ENCODE measurements at regions not wholly inside any gene's neighbourhood (a gene's known extent, or its start where the extent isn't known, plus 50 kb on each side); places are given as distances from the start of the nearest gene placed in this dataset.

GRCh38 chr1:69433073-69433472 lies 134.6 kb upstream of the LRRC7 start:
- TF ChIP-seq EZH2 (IDR thresholded peaks at IDR 0.05; ENCODE audit: borderline replicate concordance, insufficient read depth, low read length, poor library complexity, severe bottlenecking) = no peak
- TF ChIP-seq, protein P1, sequence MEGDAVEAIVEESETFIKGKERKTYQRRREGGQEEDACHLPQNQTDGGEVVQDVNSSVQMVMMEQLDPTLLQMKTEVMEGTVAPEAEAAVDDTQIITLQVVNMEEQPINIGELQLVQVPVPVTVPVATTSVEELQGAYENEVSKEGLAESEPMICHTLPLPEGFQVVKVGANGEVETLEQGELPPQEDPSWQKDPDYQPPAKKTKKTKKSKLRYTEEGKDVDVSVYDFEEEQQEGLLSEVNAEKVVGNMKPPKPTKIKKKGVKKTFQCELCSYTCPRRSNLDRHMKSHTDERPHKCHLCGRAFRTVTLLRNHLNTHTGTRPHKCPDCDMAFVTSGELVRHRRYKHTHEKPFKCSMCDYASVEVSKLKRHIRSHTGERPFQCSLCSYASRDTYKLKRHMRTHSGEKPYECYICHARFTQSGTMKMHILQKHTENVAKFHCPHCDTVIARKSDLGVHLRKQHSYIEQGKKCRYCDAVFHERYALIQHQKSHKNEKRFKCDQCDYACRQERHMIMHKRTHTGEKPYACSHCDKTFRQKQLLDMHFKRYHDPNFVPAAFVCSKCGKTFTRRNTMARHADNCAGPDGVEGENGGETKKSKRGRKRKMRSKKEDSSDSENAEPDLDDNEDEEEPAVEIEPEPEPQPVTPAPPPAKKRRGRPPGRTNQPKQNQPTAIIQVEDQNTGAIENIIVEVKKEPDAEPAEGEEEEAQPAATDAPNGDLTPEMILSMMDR (IDR thresholded peaks at IDR 0.05; ENCODE audit: poor library complexity, severe bottlenecking) = no peak
- no peak for TF ChIP-seq EP300 (conservative IDR thresholded peaks at IDR 0.05; ENCODE audit: poor library complexity, severe bottlenecking)
- no peak for TF ChIP-seq TAF1 (IDR thresholded peaks at IDR 0.05; ENCODE audit: low read depth)
- no peak for TF ChIP-seq RAD21 (conservative IDR thresholded peaks at IDR 0.05)
- no peak for TF ChIP-seq POLR2AphosphoS5 (IDR thresholded peaks at IDR 0.05)
- no peak for TF ChIP-seq MXI1 (conservative IDR thresholded peaks at IDR 0.05; ENCODE audit: poor library complexity, severe bottlenecking)
- no peak for TF ChIP-seq REST (IDR thresholded peaks at IDR 0.05; ENCODE audit: borderline replicate concordance)
- TF ChIP-seq SMC3 (conservative IDR thresholded peaks at IDR 0.05; ENCODE audit: poor library complexity) = no peak
